ENCODE measurements at regions not wholly inside any gene's neighbourhood (a gene's known extent, or its start where the extent isn't known, plus 50 kb on each side); places are given as distances from the start of the nearest gene placed in this dataset.
"Not testable (repeated sequence)": the region's sequence is repeated elsewhere in the genome, so short reads cannot be mapped to it uniquely, and the experiment has no call there.

DNA sequence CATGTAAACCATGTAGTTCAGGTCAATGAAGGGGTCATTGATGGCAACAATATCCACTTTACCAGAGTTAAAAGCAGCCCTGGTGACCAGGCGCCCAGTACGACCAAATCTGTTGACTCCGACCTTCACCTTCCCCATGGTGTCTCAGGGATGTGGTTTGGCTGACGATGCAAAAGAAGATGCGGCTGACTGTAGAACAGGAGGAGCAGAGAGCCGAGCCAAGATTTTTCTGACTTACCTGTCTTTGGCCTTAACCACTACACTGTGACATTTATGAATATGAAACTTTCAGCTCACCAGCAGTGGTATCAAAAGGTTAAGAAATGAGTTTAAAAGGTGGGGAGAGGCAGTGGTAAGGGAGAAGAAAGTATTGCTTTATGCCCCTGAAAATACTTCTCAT, 309.8 kb downstream of the BCOR start:
- DNase-seq = no peak

DNA sequence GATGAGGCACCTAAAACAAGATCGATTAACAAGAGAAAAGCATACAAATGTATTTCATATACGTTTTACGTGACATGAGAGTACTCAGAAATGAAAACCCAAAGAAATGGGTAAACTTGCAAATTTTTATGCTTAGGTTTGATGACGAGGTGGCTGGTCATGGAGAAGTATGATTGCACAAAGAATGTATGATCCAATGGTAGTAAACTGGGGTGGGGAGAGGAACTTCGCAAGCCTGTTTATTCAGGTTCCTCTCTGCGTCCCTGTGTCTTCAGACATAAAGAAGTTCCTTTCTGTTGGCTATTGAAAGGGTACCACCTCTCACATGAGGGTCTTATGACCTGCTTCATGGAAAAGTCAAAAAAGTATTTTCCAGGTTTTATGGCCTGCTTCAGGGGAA, 309.2 kb downstream of the BCOR start:
- no peak for DNase-seq

DNA sequence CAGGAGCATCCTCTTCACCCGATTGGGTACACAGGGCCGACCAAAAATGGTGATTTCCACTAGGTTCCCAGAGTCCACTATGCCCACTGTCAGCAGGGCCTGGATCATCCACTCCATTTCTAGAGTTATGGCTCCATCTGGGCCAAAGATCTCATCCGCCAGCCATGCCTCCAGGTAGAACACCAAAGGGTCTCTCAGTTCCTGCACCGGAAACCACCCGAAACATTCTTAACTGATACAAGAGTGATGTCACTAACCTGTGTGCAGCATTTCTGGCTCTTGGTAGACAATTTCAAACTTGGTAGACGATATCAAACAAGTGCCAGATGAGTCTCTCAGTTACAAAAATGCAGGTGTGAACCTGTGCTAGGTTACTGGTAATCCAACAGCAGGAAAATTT, 306.1 kb downstream of the BCOR start:
- DNase-seq = no peak

DNA sequence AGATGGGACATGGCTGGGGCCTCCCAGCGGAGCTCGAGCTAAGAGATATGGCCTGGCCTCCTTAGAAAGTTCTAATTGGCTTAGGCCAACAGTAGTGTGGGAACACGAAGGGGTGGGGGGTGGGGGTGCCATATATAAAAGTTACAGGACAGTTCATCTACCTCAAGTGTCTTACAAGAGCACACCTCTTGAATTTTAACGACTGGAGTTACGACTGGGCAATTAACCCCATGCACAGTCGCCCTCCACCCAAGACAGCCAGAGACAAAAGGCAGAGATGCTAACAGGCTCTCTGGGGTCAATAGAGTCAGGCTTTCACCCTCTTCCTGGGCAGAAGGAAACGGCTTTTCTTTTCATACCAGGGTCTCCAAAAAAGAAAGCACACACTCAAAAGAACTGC, 302.2 kb downstream of the BCOR start:
- DNase-seq = no peak

DNA sequence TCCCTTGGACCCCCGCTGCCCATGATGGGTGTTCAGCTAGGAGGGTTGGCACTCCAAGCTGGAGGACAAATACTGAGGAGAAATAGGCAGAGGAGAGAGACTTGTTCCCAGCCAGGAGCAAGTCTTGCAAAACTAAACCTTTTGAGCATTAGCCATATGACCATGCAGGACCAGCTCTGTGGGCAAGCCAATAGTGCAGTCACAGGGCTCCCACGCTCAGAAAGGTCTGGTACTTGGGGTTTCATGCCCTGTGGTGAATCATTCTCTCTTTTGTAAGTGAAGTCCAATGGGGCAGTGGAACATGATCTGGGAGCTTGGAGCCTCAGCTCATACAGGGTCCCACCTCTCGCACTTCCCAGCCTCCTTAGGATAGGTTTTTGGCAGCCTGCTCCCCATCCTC, 300.9 kb downstream of the BCOR start:
- no peak for DNase-seq

DNA sequence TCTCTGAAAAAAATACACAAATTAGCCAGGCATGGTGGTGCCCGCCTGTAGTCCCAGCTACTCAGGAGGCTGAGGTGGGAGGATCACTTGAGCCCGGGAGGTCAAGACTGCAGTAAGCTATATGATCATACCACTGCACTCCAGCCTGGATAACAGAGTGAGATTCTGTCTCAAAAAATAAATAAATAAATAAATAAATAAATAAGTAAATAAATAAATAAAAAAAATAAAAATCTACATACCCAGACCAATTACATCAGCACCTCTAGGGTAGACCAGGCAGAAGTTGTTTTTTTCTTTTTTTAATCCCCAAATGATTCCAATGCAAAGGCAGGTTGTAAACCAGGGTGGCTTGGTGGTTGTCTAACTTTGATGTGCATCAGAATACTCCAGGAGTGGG, 299.3 kb downstream of the BCOR start:
- not testable (repeated sequence) for DNase-seq

DNA sequence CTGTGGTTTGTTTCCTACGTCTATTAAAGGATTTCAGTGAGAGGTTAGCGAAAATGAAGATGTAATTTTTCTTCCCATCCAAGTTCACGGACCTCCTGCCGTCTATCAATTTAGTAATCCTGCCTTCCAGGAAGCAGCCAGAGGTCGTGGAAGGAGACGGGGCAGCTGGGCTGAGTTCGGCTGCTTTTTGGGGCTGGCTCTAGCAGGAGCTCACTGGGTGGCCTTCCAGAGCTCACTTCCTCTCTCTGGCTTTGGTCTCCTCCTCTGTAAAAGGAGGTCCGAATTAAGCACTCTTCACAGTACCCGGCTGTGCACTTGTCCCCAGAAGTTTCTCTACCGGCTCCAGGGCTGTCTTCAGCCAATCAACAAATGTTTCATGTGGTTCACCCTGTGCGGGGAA, 295.4 kb downstream of the BCOR start:
- peak; percentile 2 for DNase-seq

DNA sequence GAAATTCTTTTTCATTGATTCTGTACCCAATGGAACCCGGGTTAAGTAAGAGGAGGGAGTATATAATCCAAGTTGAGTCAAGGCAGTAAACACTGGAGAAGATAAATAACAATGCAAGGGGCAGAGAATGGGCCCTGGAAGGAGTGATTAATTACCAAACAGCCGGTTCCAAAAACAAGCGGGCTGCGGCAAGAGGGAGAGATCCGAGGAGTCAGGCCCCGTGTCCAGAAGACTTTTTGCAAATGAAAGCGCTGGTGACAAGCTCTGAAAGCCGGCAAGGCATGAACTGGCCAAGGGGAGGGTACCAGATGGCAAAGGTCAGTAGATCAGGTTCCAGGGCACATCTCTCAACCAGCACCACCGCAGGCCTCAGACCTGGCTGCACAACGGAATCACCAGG, 294.9 kb downstream of the BCOR start:
- DNase-seq = no peak

DNA sequence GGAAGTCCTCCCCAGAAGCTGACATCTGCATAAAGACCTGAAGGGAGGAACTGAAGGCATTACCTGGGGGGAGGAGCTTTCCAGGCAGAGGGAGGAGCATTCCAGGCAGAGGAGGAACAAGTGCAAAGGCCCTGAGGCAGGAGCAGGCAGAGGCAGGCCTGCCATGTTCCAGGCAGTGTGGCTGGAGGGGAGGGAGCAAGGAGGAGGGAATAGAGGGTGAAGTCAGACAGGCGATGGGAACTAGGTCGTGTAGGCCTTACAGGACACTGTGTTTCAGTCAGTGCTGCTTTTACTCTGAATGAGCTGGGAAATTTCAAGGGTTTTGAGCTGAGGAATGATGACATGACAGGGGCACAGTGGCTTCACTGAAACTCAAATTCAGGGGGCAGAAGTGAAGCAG, 292.7 kb downstream of the BCOR start:
- no peak for DNase-seq

DNA sequence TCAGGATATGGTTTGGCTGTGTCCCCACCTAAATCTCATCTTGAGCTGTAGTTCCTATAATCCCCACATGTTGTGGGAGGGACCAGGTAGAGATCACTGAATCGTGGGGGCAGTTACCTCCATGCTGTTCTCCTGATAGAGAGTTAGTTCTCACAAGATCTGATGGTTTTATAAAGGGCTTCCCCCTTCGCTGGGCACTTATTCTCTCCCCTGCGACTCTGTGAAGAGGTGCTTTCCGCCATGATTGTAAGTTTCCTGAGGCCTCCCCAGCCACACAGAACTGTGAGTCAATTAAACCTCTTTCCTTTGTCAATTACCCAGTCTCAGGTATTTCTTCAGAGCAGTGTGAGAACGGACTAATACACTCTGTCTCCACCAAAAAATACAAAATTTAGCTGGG, 291.9 kb downstream of the BCOR start:
- no peak for DNase-seq

DNA sequence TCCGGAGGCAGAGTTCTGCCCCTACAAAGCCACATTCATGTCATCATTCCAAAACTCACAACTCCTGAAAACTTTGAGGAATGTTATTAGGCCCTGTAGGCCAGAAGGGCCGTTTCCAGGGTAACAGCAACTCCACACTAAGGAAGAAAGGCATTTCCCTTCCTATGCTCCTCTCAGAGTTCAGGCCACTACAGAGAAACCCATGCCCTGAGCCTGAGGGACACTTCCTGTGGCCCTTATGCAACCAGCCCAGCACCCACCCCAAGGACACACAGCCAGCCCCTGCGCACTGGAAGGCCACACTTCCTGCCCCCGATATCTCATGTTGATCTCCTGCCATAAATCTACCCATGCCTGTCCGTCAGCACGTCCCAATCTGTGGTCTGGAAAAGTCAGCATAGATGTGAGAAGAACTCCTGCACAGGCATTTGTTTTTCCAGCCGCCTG, 289.3 kb downstream of the BCOR start:
- peak; percentile 53 for DNase-seq

DNA sequence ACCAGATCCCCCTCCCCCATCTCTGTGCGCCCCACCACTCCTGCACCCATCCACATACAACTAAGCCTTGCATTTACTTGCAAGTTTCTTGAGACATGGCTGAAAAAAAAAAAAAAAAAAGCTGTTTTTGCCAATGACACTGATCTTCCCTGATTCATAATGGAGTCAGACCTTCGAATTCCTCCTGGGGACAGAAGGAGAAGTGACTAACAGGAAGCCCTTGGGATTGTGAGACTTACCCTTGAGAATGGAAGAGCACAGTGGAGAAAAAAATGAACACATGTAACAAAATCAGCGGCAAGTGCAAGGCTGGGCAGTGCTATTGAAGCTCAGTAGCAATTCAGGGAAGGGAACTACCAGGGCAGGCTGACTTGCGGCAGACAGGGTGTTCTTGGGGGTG, 288.4 kb downstream of the BCOR start:
- DNase-seq = no peak

DNA sequence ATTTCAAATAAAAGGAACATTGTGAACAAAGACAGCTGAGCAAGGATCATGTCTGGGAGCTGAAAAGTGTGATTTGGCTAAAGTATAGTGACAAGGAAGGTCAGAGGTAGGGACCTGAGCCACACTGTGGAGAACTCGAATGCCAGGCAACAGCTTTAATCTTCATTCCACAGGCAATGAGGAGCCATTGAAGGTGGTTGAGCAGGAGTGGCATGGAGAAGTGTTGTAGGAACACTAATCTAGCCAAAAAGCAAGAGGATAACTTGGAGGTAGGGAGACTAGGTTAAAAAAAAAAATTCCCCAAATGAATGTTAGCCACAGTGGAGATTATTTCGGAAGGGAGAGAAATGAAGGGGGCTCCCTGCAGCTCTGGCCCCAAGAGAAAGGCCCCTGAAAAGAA, 286.9 kb downstream of the BCOR start:
- DNase-seq = no peak

DNA sequence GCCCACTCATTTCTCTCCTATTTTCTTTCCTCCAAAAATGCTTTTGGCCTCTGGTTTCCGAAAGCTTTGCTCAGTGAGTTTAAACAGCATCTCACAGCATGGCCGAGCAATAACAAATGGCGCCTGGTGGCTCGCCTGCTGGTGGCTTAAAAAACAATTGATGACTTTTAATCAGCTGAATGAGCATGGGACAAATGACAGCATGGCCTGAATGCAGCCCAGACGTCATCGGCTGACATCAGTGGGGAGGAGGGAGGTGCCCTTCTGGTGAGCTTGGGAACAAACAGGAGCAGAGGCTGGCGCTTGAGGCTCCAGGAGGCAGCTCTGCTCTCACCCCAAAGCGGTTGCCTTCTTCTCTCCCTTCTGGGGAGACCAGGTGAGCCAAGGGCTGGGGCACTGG, 286.4 kb downstream of the BCOR start:
- DNase-seq = peak; percentile 73

DNA sequence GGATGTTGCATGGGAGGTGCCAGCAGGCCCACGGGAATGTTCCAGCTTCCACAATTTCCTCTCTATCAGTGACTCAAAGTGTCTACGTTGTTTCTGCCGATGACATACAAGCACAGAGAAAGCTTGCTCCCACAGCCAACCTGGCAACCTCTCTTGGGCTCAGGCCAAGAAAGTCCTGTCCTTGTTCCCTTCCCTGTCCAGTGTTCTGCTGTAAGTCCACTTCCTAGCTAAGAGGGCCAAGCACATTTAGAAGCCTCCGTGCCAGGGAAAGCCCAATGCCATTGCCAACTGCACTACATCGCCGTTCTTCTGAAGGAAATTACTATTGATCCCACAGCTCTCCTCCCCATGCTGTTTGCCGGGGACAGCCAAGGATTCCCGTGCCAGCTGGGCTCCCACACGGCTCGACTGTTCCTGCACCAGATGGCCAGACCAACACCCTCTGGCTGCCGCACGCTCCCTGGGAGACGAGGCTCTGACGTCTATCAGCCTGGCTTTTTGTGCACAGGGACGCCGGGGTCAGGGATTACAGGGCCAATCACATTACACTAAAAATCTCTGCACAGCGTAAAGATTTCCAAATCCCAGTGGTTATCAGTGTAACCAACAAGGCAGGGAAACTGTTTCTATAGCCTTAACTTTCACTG, 284.0 kb downstream of the BCOR start:
- peak; percentile 59 for DNase-seq

DNA sequence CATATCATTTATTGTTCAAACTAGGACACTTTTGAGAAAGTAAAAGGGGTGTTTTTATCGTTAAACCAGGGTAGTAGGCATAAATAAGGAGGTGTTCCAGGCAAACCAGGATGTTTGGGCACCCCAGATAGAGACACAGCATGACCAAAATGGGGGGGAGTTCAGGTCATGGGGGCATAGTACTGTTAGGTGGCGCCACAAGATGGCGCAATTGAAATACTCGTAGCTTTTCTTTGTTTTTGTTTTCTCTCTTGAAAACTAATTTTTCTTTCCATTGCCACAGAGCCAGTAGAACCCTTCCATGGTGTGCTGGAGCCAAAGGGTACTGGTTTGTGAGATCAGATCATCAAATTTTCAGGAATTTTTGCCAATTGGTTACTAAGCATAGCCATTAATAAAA, 283.4 kb downstream of the BCOR start:
- DNase-seq = no peak

DNA sequence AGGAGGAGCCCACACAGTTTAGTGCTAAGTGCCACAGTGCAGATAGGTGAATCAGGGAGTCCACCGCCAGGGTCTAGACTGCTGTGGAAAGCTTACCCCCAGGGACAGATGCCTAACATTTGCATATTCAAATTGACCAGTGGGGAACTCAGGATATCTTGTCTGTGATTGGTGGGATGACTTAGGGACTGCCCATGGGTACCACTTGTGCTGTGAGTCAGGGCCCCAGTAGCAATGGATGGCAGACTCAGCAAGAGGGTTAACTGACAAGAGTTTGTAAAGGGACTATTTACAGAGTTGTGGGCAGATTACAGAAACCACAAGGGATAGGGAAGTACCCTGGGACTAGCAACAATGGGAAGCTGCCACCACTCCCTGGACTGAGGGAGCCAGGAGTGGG, 282.1 kb downstream of the BCOR start:
- no peak for DNase-seq

DNA sequence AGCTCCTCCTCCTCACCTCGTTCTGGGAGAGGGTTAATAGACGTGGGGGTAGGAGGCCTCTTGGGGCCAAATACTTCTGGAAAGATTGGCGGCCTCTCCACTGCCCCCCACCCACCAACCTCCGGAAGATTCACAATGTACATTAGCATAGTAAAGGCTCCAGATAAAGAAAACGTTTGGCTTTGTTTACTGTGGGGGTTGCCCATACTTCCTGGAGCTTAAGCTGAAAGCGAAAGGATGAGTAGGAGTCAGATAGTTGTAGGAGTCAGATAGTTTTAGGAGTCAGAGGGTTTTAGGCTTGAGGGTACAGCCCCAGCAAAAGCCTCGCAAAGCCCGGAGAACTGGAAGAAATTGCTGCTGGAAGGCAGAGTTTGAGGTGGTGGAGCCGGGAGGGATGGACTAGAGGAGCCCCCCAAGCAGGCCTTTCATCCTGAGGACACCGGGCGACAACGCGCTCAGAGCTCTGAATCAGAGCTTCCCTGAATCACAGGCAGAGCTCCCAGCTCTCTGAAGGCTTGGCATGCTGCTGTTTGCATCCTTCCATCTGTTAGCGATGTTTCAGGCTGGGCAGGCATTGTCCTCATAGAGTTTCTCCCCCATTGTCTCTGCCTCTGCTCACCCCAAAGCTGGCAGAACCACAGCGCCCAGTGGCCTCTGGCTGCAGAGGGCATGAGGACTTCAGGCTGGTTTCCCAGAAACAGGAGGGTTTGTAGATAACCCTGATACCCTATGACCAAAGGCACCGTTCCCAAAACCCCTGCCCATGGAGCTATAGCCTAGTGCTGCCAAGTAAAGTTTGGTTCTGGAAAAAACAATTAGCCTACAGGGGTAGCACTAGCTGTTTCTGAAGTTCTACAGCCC, 280.7 kb downstream of the BCOR start:
- no peak for DNase-seq

DNA sequence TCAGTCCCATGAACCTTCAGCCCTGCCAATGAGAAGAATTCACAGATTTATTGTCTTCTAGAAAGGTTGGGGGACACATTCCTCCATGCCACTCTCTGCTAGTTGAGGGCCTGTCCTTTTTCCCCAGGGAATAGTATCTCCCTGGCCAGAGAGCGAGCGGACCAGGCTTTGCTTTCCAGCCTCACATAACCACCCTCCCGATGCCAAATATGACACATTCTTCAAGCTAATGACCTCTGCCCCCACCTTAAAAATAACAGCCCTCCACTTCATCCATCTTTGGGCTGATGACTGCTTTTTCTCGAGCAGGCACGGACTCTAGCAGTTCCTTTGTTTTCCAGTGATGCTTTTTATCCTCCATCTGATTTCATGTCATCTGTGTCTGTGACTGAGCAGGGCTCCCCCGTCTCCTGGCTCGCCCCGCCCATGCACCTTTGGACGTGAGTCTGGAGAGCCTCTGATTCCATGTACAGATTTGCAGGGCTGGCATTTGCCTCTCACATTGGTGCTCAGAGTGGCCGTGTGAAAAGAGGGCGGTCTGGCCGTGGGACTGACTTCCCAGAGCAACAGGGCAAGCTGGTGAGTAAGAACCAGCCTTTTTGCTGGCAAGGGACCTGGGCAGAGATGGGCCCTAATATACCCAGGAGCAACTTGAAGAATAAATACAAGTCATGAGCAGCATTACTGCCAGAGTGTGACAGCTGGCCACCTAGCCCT, 279.8 kb downstream of the BCOR start:
- DNase-seq = no peak

DNA sequence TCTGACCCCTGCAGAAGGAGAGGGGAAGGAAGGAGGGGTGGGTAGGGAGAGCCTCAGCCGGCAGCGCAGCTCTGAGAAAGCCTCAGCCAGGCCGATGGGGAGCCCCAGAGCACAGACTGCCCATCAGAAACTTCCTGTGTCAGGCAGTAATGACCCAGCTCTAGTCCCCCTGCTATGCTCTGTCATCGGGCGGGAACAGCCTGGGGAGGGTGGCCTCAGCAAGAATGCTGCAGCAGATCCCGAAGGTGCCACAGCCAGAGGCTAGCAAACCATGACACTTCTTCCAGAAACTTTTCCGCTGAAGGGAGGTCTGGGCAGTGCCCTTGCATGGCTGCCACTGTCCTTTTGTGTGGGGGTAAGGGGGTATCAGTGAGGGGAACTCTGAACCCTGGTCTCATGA, 279.0 kb downstream of the BCOR start:
- no peak for DNase-seq

DNA sequence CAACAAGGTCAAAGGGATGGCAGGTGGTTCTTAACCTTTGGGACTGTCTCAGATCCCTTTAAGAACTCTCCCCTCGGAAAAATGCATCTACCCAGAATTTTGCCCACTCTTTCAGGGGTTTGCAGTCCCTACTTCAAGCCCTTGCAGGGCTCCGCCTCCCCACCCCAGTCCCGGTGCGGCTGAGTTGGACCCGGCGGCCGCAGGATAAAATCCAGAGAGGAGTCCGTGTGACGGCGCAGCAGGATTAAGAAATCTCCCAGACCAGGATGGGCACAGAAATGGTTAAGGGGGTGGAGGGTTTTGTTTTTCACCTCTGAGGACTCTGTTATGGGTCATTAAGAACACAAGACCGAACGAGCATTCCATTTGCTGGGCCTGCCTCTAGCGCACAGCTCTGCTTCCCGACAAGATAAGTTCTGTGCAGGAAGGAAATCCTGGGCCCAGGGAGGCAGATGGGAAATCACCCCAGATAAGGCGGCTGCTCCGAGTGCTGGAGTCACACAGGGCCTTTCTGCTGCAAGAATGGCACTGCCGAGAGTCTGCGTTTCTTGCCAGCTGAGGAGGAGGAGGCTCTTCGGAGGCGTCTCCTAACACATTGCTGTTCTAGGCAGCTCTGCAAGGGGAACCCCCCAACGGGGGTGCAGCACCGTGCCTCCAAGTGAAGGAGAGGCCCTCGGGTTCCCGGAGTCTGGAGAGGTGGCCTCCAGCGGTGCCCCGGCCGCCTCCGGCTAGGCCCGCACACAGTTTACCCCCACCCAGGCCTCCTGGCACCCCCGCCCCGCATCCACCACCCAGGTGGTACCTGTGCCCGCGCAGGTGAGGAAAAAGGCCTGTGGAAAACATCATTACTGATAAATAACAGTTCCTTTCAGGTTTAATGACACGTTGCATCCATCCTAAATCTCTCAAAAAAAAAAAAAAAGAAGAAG, 277.6 kb downstream of the BCOR start:
- peak; percentile 61 for DNase-seq

DNA sequence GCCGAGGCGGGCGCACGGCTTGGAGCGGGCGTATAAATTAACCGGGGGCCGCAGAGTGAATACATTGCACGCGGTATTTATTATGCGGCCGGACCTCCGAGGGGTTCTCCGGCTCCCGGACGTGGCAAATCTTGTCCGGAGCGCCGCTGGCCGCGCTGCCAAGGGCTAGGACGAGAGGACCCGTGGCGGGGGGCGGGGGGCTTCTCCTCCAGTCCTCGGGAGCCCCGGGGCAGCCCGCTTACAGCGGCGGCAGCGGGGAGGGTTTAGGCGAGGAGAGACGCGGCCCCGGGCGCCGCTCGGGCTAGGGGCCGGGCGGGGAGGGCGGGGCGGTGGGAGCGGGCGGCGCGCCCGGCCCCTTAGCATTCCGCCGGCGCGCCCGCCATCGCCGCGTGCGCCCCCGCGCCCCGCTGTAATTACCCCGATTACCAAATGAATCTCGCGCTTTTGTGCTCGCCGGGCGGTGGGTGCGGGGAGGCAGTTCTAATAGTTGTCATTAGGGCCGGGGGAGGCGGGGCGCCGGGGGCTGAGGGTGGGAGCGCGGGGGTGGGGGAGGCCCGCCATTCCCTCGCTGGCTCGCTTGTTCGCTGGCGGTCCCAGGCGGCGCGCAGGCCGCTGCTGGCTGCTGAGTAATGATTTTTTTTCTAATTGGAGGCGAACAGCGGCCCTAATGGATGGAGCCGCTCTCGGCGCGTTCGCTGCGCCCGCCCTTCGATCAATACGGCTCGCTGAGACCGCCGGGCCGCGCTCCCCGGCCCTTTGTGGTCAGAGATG, 276.6 kb downstream of the BCOR start:
- peak; percentile 75 for DNase-seq

Measured in eye (tissue), 1 donor.